Sigmoid colon (tissue), 6 donors: ENCODE measurements at regions not wholly inside any gene's neighbourhood (a gene's known extent, or its start where the extent isn't known, plus 50 kb on each side); places are given as distances from the start of the nearest gene placed in this dataset.
"Not testable (repeated sequence)": the region's sequence is repeated elsewhere in the genome, so short reads cannot be mapped to it uniquely, and the experiment has no call there.

Experiments
- DNase-seq: peaks from one replicate; pipeline ENCODE4 v3.0.0-alpha.2; 2019
- H3K27ac ChIP-seq, 4 donors: fragments of 200-600 bp; sonication (generic); one replicate each; pipeline ENCODE4 v1.5.1; 2016 to 2019; ENCODE audit warnings: mild to moderate bottlenecking in 1 of 4
- H3K27me3 ChIP-seq, 3 donors: fragments of 200-600 bp; sonication (generic); one replicate each; pipeline ENCODE4 v1.5.1; 2019; ENCODE audit warnings: mild to moderate bottlenecking in 1 of 3
- H3K36me3 ChIP-seq, 4 donors: fragments of 200-600 bp; sonication (generic); one replicate each; pipeline ENCODE4 v1.5.1; 2016 to 2019
- H3K4me1 ChIP-seq, 4 donors: fragments of 200-600 bp; sonication (generic); one replicate each; pipeline ENCODE4 v1.5.1; 2017 to 2019
- H3K4me3 ChIP-seq, 4 donors: fragments of 200-600 bp; sonication (generic); one replicate each; pipeline ENCODE4 v1.5.1; 2017 to 2019; ENCODE audit warnings: mild to moderate bottlenecking in 2 of 4, moderate library complexity in 1 of 4
- H3K9me3 ChIP-seq, 4 donors: fragments of 200-600 bp in 3 of 4; sonication (generic) in 3 of 4; one replicate each; pipeline versions ENCODE4 v1.5.1 to v1.6.1; 2013 to 2019
- CTCF ChIP-seq, 4 experiments: fragments of 450-650 bp in 3 of 4; fragments of 200-600 bp in 1 of 4; IDR thresholded peaks; one replicate each; pipeline ENCODE4 v1.5.1; 2016 to 2019; ENCODE audit warnings: antibody characterized with exemption in 4 of 4, mild to moderate bottlenecking in 3 of 4, moderate library complexity in 2 of 4
- EP300 ChIP-seq, 4 donors: sonication (generic); formaldehyde crosslinking; IDR thresholded peaks; one replicate each; pipeline ENCODE4 v1.6.1; 2017; ENCODE audit warnings: antibody characterized with exemption in 4 of 4
- POLR2A ChIP-seq, 2 donors: fragments of 450-650 bp; IDR thresholded peaks; one replicate each; pipeline ENCODE4 v1.6.1; 2016; ENCODE audit warnings: antibody characterized with exemption in 2 of 2, mild to moderate bottlenecking in 2 of 2, moderate library complexity in 2 of 2
- POLR2AphosphoS5 ChIP-seq, 4 donors: sonication (generic); formaldehyde crosslinking; IDR thresholded peaks; one replicate each; pipeline ENCODE4 v1.6.1; 2017; ENCODE audit warnings: antibody characterized with exemption in 4 of 4
- WGBS, 2 donors: extraction: QIAGEN DNeasy Blood & Tissue Kit; methylation state at CpG; one replicate each; pipeline ENCODE4 v1.1.7; 2013; 5-methylcytosine and 5-hydroxymethylcytosine counted together
- intact Hi-C: fragments of 100-400 bp; cut with DNase I; formaldehyde crosslinking; loops from one replicate; pipeline ENCODE4 v1.15.1; 2023
- donor health status: healthy with polysubstance abuse.
- donor health status: healthy.

GRCh38 chr12:33514893-33515292 lies 75.3 kb upstream of the SYT10 start:
- no peak overlapping the region for H3K27ac ChIP-seq
- no peaks in the 10 kb centered on the region for H3K4me1 ChIP-seq
- 81 to 89% methylated on average over 2 of the region's 2 CpGs for WGBS, 2 donors
- H3K4me3 ChIP-seq = no peak overlapping the region
- TF ChIP-seq POLR2AphosphoS5 (IDR thresholded peaks at IDR 0.05) (no peak), EP300 (IDR thresholded peaks at IDR 0.05) (no peak), POLR2A (IDR thresholded peaks at IDR 0.05) (no peak), CTCF (IDR thresholded peaks at IDR 0.05) (no peak)
- intact Hi-C loops = no loop called here
- H3K36me3 ChIP-seq = no peaks in the 10 kb centered on the region
- no peaks in the 10 kb centered on the region for H3K27me3 ChIP-seq
- no peak for DNase-seq
- H3K9me3 ChIP-seq = no peaks in the 10 kb centered on the region

DNA sequence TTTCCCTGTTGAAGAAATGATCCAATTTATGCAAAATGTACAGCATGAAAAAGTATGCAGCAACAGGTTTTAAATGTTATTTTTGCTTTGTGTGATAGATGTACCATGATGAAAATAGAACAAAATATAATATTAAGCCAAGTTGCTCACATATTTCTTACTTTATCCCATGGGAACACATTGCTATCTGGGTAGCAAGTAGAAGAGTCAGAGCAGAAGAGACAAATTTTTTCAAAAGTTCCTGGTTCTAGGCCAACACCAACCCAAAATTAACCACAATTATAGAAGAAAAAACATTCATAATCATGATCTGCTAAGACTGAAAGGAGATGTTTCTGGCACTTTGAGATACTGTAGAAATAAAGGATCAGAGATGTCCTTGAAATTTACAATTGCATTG lies 79.9 kb upstream of the SYT10 start:
- no peaks in the 10 kb centered on the region for H3K36me3 ChIP-seq
- H3K27ac ChIP-seq = no peak overlapping the region
- no peak overlapping the region for H3K4me3 ChIP-seq
- H3K4me1 ChIP-seq = no peaks in the 10 kb centered on the region
- TF ChIP-seq POLR2AphosphoS5 (IDR thresholded peaks at IDR 0.05) (no peak), POLR2A (IDR thresholded peaks at IDR 0.05) (no peak), EP300 (IDR thresholded peaks at IDR 0.05) (no peak), CTCF (IDR thresholded peaks at IDR 0.05) (no peak)
- H3K27me3 ChIP-seq = no peaks in the 10 kb centered on the region
- intact Hi-C loops = no loop called here
- DNase-seq = no peak
- H3K9me3 ChIP-seq = no peaks in the 10 kb centered on the region

DNA sequence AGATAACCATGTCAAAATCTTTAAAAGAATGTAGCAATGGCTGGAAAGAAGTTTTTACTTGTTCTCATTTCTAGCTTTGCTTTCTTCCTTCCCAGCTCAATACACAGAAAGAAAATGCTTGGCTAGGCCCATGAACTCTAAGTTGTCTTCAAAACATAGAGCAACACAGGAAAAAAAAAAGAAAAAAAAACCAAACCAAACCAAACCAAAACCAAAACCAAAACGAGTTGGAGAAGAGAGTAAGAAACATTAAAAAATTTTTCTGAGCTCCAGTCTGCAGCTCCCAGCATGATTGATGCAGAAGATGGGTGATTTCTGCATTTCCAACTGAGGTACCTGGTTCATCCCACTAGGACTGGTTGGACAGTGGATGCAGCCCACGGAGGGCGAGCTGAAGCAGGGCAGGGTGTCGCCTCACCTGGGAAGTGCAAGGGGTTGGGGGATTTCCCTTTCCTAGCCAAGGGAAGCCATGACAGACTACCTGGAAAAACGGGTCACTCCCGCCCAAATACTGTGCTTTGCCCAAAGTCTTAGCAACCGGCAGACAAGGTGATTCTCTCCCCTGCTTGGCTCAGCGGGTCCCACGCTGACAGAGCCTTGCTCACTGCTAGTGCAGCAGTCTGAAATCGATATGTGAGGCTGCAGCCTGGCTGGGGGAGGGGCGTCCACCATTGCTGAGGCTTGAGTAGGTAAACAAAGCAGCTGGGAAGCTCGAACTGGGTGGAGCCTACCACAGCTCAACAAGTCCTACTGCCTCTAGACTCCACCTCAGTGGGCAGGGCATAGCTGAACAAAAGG lies 81.1 kb upstream of the SYT10 start:
- H3K36me3 ChIP-seq, H3K27me3 ChIP-seq, H3K9me3 ChIP-seq, H3K4me3 ChIP-seq, H3K4me1 ChIP-seq, DNase-seq, intact Hi-C loops, H3K27ac ChIP-seq: not testable (repeated sequence)
- WGBS, 2 donors = 59 to 77% methylated on average over 12 of the region's 12 CpGs

DNA sequence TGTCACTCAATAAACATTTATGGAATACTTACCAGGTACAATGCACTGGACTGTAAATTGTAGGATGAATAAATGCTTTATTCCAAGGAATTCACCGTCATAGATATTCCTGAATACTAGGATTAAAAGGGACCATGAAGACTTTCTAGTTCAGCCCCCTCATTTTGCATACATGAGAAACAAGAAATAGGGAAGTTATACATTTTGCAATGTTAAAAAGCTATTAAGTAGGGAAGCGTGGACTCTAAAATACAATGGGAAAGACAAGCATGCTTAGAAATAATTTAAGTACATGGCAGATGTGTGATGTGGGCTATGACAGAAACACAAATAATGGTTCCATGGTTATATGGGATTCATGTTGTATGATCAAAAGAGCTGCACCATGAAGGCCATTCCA lies 89.4 kb upstream of the SYT10 start:
- Histone ChIP-seq H3K36me3 (no peaks in the 10 kb centered on the region), H3K27me3 (no peaks in the 10 kb centered on the region), H3K4me1 (no peaks in the 10 kb centered on the region), H3K27ac (no peak overlapping the region), H3K9me3 (no peaks in the 10 kb centered on the region), H3K4me3 (no peak overlapping the region)
- DNase-seq = no peak
- intact Hi-C loops = no loop called here
- TF ChIP-seq CTCF (IDR thresholded peaks at IDR 0.05) = no peak
- TF ChIP-seq POLR2AphosphoS5 (IDR thresholded peaks at IDR 0.05) = no peak
- TF ChIP-seq POLR2A (IDR thresholded peaks at IDR 0.05) = no peak
- 79 to 88% methylated on average over 2 of the region's 2 CpGs for WGBS, 2 donors

DNA sequence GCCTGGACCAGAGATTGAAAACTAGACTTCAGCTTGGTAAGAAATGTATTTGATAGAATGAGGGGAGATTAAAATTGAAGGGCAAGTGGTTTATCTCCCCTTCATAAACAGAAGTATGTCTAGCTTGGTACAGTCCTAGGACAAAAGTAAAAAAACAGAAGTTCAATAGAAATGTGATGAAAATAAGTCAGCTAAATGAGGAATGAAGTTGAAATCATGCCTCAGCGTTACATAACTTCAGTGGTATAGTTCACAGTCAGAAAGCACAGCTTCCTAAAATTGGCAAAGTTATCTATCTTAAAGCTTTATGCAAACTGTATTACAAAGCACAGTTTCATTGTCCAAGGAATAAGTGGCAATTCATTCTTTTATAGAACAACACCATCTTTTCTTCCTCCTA lies 90.2 kb upstream of the SYT10 start:
- Histone ChIP-seq H3K4me1 (no peaks in the 10 kb centered on the region), H3K27ac (no peak overlapping the region), H3K27me3 (no peaks in the 10 kb centered on the region), H3K4me3 (no peak overlapping the region), H3K9me3 (no peaks in the 10 kb centered on the region), H3K36me3 (no peaks in the 10 kb centered on the region)
- DNase-seq = no peak
- TF ChIP-seq CTCF (IDR thresholded peaks at IDR 0.05) (no peak), EP300 (IDR thresholded peaks at IDR 0.05) (no peak), POLR2AphosphoS5 (IDR thresholded peaks at IDR 0.05) (no peak), POLR2A (IDR thresholded peaks at IDR 0.05) (no peak)
- intact Hi-C loops = no loop called here
- 60 to 77% methylated on average over 1 of the region's 1 CpG for WGBS, 2 donors
